HEK293 (cell line): ENCODE measurements at regions not wholly inside any gene's neighbourhood (a gene's known extent, or its start where the extent isn't known, plus 50 kb on each side); places are given as distances from the start of the nearest gene placed in this dataset.

Experiments used
- CTCF ChIA-PET: fragments of 350-600 bp; formaldehyde crosslinking; extraction: SDS; loops from one replicate; lab custom pipeline; 2021; ENCODE audit warnings: antibody characterized with exemption; lab: Yijun Ruan, JAX
- POLR2A ChIA-PET: fragments of 300-600 bp; formaldehyde crosslinking; extraction: SDS; loops from one replicate; lab custom pipeline; 2020; ENCODE audit warnings: antibody characterized with exemption, inconsistent platforms; lab: Yijun Ruan, JAX
- H3K27ac ChIP-seq: fragments of 200-500 bp; sonication (Bioruptor generic); 2 replicates; pipeline ENCODE4 v1.5.1; 2014; ENCODE audit warnings: low read depth, low read length, control low read depth, inconsistent platforms; ENCODE audit errors: extremely low read depth
- H3K36me3 ChIP-seq, 2 experiments: fragments of 200-500 bp in 1 of 2; sonication (Bioruptor generic) in 1 of 2; 1 replicate in 1 of 2; 2 replicates in 1 of 2; pipeline ENCODE4 v1.5.1; 2014 to 2017; ENCODE audit warnings: inconsistent platforms in 2 of 2, low read length in 2 of 2; ENCODE audit not compliant: control insufficient read depth in 2 of 2, insufficient read depth in 1 of 2
- H3K4me1 ChIP-seq: fragments of 200-500 bp; sonication (Bioruptor generic); 2 replicates; pipeline ENCODE4 v1.5.1; 2014; ENCODE audit warnings: mild to moderate bottlenecking, low read length, inconsistent platforms; ENCODE audit not compliant: control insufficient read depth, insufficient read depth
- H3K4me3 ChIP-seq: 2 replicates; pipeline ENCODE4 v1.5.1; 2011; ENCODE audit warnings: low read depth, mild to moderate bottlenecking, control low read depth, low read length, moderate library complexity
- H3K9me3 ChIP-seq: fragments of 200-500 bp; sonication (Bioruptor generic); 2 replicates; pipeline ENCODE4 v1.5.1; 2014; ENCODE audit warnings: low read depth, low read length, inconsistent platforms; ENCODE audit not compliant: control insufficient read depth, insufficient read depth
- GFI1B ChIP-seq: fragments of 450-650 bp; formaldehyde crosslinking; IDR thresholded peaks from 2 replicates; pipeline ENCODE4 v1.5.1; 2016; ENCODE audit warnings: missing biosample characterization, missing genetic modification characterization
- SCRT1 ChIP-seq: fragments of 450-650 bp; formaldehyde crosslinking; IDR thresholded peaks from 2 replicates; pipeline ENCODE4 v1.5.1; 2016; ENCODE audit warnings: missing biosample characterization, missing genetic modification characterization, borderline replicate concordance
- ZBTB10 ChIP-seq: fragments of 450-650 bp; formaldehyde crosslinking; IDR thresholded peaks from 2 replicates; pipeline ENCODE4 v1.5.1; 2016; ENCODE audit warnings: missing biosample characterization, missing genetic modification characterization
- ZBTB44 ChIP-seq: fragments of 450-650 bp; IDR thresholded peaks from 2 replicates; pipeline ENCODE4 v1.5.1; 2018; ENCODE audit warnings: missing biosample characterization, mild to moderate bottlenecking, missing genetic modification characterization
- ZEB2 ChIP-seq: fragments of 450-650 bp; formaldehyde crosslinking; IDR thresholded peaks from 2 replicates; pipeline ENCODE4 v1.5.1; 2016; ENCODE audit warnings: missing biosample characterization, missing genetic modification characterization
- ZNF10 ChIP-seq: fragments of 450-650 bp; formaldehyde crosslinking; IDR thresholded peaks from 2 replicates; pipeline ENCODE4 v1.5.1; 2017; ENCODE audit warnings: missing biosample characterization, missing genetic modification characterization
- ZNF280D ChIP-seq: fragments of 450-650 bp; formaldehyde crosslinking; IDR thresholded peaks from 2 replicates; pipeline ENCODE4 v1.5.1; 2016; ENCODE audit warnings: missing biosample characterization, missing genetic modification characterization
- ZNF37A ChIP-seq: fragments of 450-650 bp; IDR thresholded peaks from 2 replicates; pipeline ENCODE4 v1.5.1; 2018; ENCODE audit warnings: missing biosample characterization, missing genetic modification characterization
- ZNF423 ChIP-seq: fragments of 450-650 bp; formaldehyde crosslinking; IDR thresholded peaks from 2 replicates; pipeline ENCODE4 v1.5.1; 2016; ENCODE audit warnings: missing biosample characterization, missing genetic modification characterization
- ZNF426 ChIP-seq: fragments of 450-650 bp; formaldehyde crosslinking; IDR thresholded peaks from 2 replicates; pipeline ENCODE4 v1.5.1; 2017; ENCODE audit warnings: missing biosample characterization, missing genetic modification characterization, mild to moderate bottlenecking, inconsistent platforms, moderate library complexity
- ZNF433 ChIP-seq: fragments of 450-650 bp; formaldehyde crosslinking; IDR thresholded peaks from 2 replicates; pipeline ENCODE4 v1.5.1; 2016; ENCODE audit warnings: missing biosample characterization, missing genetic modification characterization, low read depth
- ZNF510 ChIP-seq: fragments of 450-650 bp; formaldehyde crosslinking; IDR thresholded peaks from 2 replicates; pipeline ENCODE4 v1.5.1; 2018; ENCODE audit warnings: mild to moderate bottlenecking, missing genetic modification characterization, missing biosample characterization; ENCODE audit not compliant: insufficient replicate concordance
- ZNF560 ChIP-seq: fragments of 450-650 bp; formaldehyde crosslinking; IDR thresholded peaks from 2 replicates; pipeline ENCODE4 v1.5.1; 2017; ENCODE audit warnings: missing biosample characterization, missing genetic modification characterization, borderline replicate concordance
- ZNF561 ChIP-seq: fragments of 450-650 bp; IDR thresholded peaks from 2 replicates; pipeline ENCODE4 v1.5.1; 2018; ENCODE audit warnings: missing biosample characterization, missing genetic modification characterization, borderline replicate concordance
- ZNF596 ChIP-seq: fragments of 450-650 bp; IDR thresholded peaks from 2 replicates; pipeline ENCODE4 v1.5.0; 2018; ENCODE audit warnings: missing biosample characterization, mild to moderate bottlenecking, missing genetic modification characterization, moderate library complexity
- ZNF654 ChIP-seq: fragments of 450-650 bp; formaldehyde crosslinking; IDR thresholded peaks from 2 replicates; pipeline ENCODE4 v1.5.1; 2016; ENCODE audit warnings: low read depth, missing biosample characterization, missing genetic modification characterization
- ZNF692 ChIP-seq: fragments of 450-650 bp; formaldehyde crosslinking; IDR thresholded peaks from 2 replicates; pipeline ENCODE4 v1.5.1; 2016; ENCODE audit warnings: missing biosample characterization, missing genetic modification characterization
- ZNF792 ChIP-seq: fragments of 450-650 bp; formaldehyde crosslinking; IDR thresholded peaks from 2 replicates; pipeline ENCODE4 v1.5.1; 2016; ENCODE audit warnings: missing biosample characterization, missing genetic modification characterization

- Histone ChIP-seq H3K9me3 (no peaks in the 10 kb centered on the region), H3K4me3 (no peak overlapping the region), H3K27ac (no peak overlapping the region), H3K4me1 (no peaks in the 10 kb centered on the region), H3K36me3 (no peaks in the 10 kb centered on the region)
- ChIA-PET CTCF (interaction anchor here (0.5 to 0.6 kb wide), 2 partner anchors 10 to 109 kb away, joined by 4 read pairs; no protein-coding TSS in a partner anchor), POLR2A (interaction anchor here (1.9 kb wide), 1 partner anchor 71 kb away, joined by 13 read pairs; the partner anchor contains the start of gene BTG1)
- TF ChIP-seq ZNF426 (tag by site-specific recombination): no peak
- no peak for TF ChIP-seq ZNF561 (tag by site-specific recombination)
- no peak for TF ChIP-seq ZNF692 (tag by site-specific recombination)
These were observed 70.8 kb downstream of the BTG1 start for GRCh38 chr12:92074889-92075288.

- CTCF ChIA-PET: no interaction called here
- Histone ChIP-seq H3K36me3 (no peaks in the 10 kb centered on the region), H3K4me1 (peaks cover 5% of the 10 kb centered on the region; the same call in 1 of the 2 replicates), H3K27ac (no peak overlapping the region), H3K9me3 (no peaks in the 10 kb centered on the region), H3K4me3 (no peak overlapping the region)
- no peak for TF ChIP-seq ZNF792 (tag by site-specific recombination)
- POLR2A ChIA-PET: no interaction called here
These were observed 72.6 kb downstream of the BTG1 start for GRCh38 chr12:92073094-92073493.

GRCh38 chr12:92072112-92072511 is 73.5 kb downstream of the BTG1 start:
- no peaks in the 10 kb centered on the region for H3K36me3 ChIP-seq
- H3K4me3 ChIP-seq: no peak overlapping the region
- H3K9me3 ChIP-seq: no peaks in the 10 kb centered on the region
- CTCF ChIA-PET: no interaction called here
- no peak overlapping the region for H3K27ac ChIP-seq
- POLR2A ChIA-PET: no interaction called here
- no peak for TF ChIP-seq ZEB2
- TF ChIP-seq ZNF10 (tag by site-specific recombination): no peak
- TF ChIP-seq ZNF280D: no peak
- TF ChIP-seq ZNF433 (tag by site-specific recombination): no peak
- no peak for TF ChIP-seq ZNF654 (tag by site-specific recombination)
- TF ChIP-seq SCRT1 (tag by site-specific recombination): no peak
- TF ChIP-seq ZNF560 (tag by site-specific recombination): no peak
- TF ChIP-seq GFI1B (tag by site-specific recombination): no peak
- TF ChIP-seq ZBTB44 (tag by site-specific recombination): no peak
- TF ChIP-seq ZNF596 (tag by site-specific recombination): no peak
- TF ChIP-seq ZNF37A (tag by site-specific recombination): no peak
- no peak for TF ChIP-seq ZBTB10 (tag by site-specific recombination)
- TF ChIP-seq ZNF510 (tag by site-specific recombination): no peak
- TF ChIP-seq ZNF423 (tag by site-specific recombination): no peak
- peaks cover 5% of the 10 kb centered on the region; the same call in 1 of the 2 replicates for H3K4me1 ChIP-seq
